Breast epithelium (tissue), 4 donors: ENCODE measurements at regions not wholly inside any gene's neighbourhood (a gene's known extent, or its start where the extent isn't known, plus 50 kb on each side); places are given as distances from the start of the nearest gene placed in this dataset.
"Not testable (repeated sequence)": the region's sequence is repeated elsewhere in the genome, so short reads cannot be mapped to it uniquely, and the experiment has no call there.

ENCODE experiments used
- DNase-seq, 2 donors: peaks; one replicate each; pipeline ENCODE4 v3.0.0-alpha.2; 2019; ENCODE audit warnings: low spot score in 2 of 2
- H3K27ac ChIP-seq, 2 donors: fragments of 200-600 bp; sonication (generic) in 1 of 2; one replicate each; pipeline ENCODE4 v1.5.1; 2016 to 2019; ENCODE audit warnings: mild to moderate bottlenecking in 1 of 2
- H3K27me3 ChIP-seq, 2 donors: fragments of 200-600 bp; sonication (generic) in 1 of 2; one replicate each; pipeline versions ENCODE4 v1.5.1 to v1.6.0; 2017 to 2019; ENCODE audit warnings: control low read depth in 1 of 2, mild to moderate bottlenecking in 1 of 2
- H3K36me3 ChIP-seq: fragments of 200-600 bp; one replicate; pipeline ENCODE4 v1.5.1; 2019
- H3K4me1 ChIP-seq, 2 donors: fragments of 200-600 bp; sonication (generic); one replicate each; pipeline ENCODE4 v1.5.1; 2016 to 2019; ENCODE audit warnings: control low read depth in 1 of 2
- H3K4me3 ChIP-seq, 3 donors: fragments of 200-600 bp; sonication (generic); 1 replicate in 2 of 3; 2 replicates in 1 of 3; pipeline ENCODE4 v1.5.1; 2016 to 2019; ENCODE audit warnings: mild to moderate bottlenecking in 3 of 3, moderate library complexity in 2 of 3
- H3K9me3 ChIP-seq, 2 donors: fragments of 200-600 bp; sonication (generic) in 1 of 2; one replicate each; pipeline ENCODE4 v1.5.1; 2016 to 2019; ENCODE audit warnings: control low read depth in 1 of 2
- POLR2A ChIP-seq: fragments of 450-650 bp; IDR thresholded peaks from one replicate; pipeline ENCODE4 v1.6.1; 2016; ENCODE audit warnings: antibody characterized with exemption, mild to moderate bottlenecking, moderate library complexity
- POLR2AphosphoS5 ChIP-seq, 3 donors: sonication (generic); formaldehyde crosslinking; IDR thresholded peaks; one replicate each; pipeline ENCODE4 v1.6.1; 2017; ENCODE audit warnings: antibody characterized with exemption in 3 of 3
- intact Hi-C: fragments of 100-400 bp; cut with DNase I; formaldehyde crosslinking; loops from one replicate; pipeline ENCODE4 v1.15.1; 2023; ENCODE audit warnings: low total_unique reads
- TF ChIP-seq, protein P1 (sequence below), 3 donors: fragments of 450-650 bp; IDR thresholded peaks; one replicate each; pipeline ENCODE4 v1.5.1; 2016 to 2017; ENCODE audit warnings: antibody characterized with exemption in 3 of 3, mild to moderate bottlenecking in 3 of 3, moderate library complexity in 3 of 3

DNA sequence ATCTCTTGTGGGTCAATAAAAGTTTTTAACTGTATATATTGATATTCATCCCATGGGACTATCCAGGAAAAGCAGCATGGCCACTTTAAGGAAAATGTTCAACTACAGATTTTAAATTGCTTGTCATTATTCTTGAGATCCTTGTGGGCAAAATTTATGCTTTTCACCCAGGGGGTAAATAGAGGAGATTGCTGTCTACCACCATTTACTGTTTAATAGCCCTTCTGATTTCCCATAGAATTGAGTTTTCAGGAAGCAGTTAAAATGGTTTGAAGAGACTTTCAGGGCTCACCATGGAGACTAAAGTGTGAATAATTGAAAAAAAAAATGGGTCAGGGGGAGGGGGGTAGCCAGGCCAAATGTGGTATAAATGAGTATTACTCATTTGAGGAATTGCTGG is 901.1 kb upstream of the POT1 start:
- Histone ChIP-seq H3K9me3 (no peaks in the 10 kb centered on the region), H3K4me1 (no peaks in the 10 kb centered on the region), H3K27me3 (no peaks in the 10 kb centered on the region), H3K36me3 (no peaks in the 10 kb centered on the region), H3K4me3 (no peak overlapping the region), H3K27ac (no peak overlapping the region)
- DNase-seq, result no peak
- TF ChIP-seq, protein P1, sequence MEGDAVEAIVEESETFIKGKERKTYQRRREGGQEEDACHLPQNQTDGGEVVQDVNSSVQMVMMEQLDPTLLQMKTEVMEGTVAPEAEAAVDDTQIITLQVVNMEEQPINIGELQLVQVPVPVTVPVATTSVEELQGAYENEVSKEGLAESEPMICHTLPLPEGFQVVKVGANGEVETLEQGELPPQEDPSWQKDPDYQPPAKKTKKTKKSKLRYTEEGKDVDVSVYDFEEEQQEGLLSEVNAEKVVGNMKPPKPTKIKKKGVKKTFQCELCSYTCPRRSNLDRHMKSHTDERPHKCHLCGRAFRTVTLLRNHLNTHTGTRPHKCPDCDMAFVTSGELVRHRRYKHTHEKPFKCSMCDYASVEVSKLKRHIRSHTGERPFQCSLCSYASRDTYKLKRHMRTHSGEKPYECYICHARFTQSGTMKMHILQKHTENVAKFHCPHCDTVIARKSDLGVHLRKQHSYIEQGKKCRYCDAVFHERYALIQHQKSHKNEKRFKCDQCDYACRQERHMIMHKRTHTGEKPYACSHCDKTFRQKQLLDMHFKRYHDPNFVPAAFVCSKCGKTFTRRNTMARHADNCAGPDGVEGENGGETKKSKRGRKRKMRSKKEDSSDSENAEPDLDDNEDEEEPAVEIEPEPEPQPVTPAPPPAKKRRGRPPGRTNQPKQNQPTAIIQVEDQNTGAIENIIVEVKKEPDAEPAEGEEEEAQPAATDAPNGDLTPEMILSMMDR (IDR thresholded peaks at IDR 0.05), result no peak
- no peak for TF ChIP-seq POLR2AphosphoS5 (IDR thresholded peaks at IDR 0.05)
- TF ChIP-seq POLR2A, result no peak
- intact Hi-C loops, result no loop called here

DNA sequence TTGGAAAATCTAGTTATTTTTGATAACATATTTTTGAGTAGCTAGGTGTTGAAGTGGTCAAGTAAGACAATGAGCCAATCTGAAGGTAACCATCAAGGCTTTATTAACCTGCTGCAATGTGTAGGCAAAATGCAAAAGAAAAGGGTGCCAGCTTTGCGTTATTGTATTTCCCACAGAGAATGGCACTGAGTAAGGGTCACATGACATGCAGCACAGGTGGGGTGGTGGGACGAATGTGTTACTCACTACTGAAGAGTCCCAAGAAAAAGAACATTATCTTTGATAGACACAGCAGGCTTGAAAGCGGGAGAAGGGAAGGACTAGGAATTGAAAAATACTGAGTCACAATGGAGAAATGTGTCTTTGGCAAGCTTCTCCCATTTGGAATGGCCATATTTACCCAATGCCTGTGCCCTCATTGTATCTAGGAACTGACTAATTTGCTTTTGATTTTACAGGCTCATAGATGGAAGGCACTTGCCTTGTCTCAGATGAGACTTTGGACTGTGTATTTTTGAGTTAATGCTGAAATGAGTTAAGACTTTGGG is 898.6 kb upstream of the POT1 start:
- no peaks in the 10 kb centered on the region for H3K27me3 ChIP-seq
- intact Hi-C loops, result no loop called here
- no peaks in the 10 kb centered on the region for H3K36me3 ChIP-seq
- DNase-seq, result no peak
- TF ChIP-seq POLR2AphosphoS5 (IDR thresholded peaks at IDR 0.05) (no peak), POLR2A (no peak)
- TF ChIP-seq, protein P1 (IDR thresholded peaks at IDR 0.05), result no peak
- H3K27ac ChIP-seq, result no peak overlapping the region
- H3K4me1 ChIP-seq, result no peaks in the 10 kb centered on the region
- no peaks in the 10 kb centered on the region for H3K9me3 ChIP-seq
- H3K4me3 ChIP-seq, result no peak overlapping the region

DNA sequence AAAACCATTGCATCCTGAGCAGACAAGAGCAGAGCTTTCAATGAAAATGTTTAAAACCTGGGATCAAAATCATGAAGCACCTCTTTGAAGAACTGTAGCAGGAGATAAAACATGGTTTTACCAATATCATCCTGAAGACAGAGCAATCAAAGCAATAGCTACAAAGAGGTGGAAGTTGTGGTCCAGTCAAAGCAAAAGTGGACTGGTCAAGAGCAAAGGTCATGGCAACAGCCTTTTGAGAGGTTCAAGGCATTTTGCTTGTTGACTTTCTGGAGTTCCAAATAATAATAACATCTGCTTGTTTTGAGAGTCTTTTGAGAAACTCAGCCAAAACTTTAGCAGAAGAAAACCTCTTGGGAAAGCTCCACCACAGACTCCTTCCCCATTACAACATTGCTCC is 893.9 kb upstream of the POT1 start:
- TF ChIP-seq POLR2A (no peak), POLR2AphosphoS5 (IDR thresholded peaks at IDR 0.05) (no peak)
- TF ChIP-seq, protein P1 (IDR thresholded peaks at IDR 0.05), result no peak
- no peak for DNase-seq
- H3K4me1 ChIP-seq, result no peaks in the 10 kb centered on the region
- intact Hi-C loops, result no loop called here
- H3K9me3 ChIP-seq, result no peaks in the 10 kb centered on the region
- H3K27me3 ChIP-seq, result no peaks in the 10 kb centered on the region
- no peak overlapping the region for H3K4me3 ChIP-seq
- no peak overlapping the region for H3K27ac ChIP-seq
- H3K36me3 ChIP-seq, result no peaks in the 10 kb centered on the region

DNA sequence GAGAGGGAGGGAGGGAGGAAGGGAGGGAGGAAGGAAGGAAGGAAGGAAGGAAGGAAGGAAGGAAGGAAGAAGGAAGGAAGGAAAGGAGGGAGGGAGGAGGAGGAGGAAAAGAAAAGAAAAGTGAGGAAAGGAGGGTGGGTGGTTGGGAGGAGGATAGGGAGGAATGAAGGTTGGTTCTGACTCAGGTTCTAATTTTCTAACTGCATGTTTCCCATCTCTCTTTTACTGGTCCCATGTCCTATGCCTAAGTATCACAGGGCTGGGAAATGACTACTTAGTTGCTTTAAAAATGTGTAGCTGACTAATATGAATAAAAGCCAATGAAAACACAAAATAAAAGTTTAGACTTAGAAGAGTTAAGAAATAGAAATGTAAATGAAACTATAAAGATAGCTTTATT is 890.9 kb upstream of the POT1 start:
- Histone ChIP-seq H3K9me3 (no peaks in the 10 kb centered on the region), H3K27ac (no peak overlapping the region), H3K36me3 (no peaks in the 10 kb centered on the region), H3K4me1 (no peaks in the 10 kb centered on the region), H3K27me3 (no peaks in the 10 kb centered on the region), H3K4me3 (no peak overlapping the region)
- no peak for DNase-seq
- intact Hi-C loops, result no loop called here
- TF ChIP-seq, protein P1 (IDR thresholded peaks at IDR 0.05), result no peak
- TF ChIP-seq POLR2A (no peak), POLR2AphosphoS5 (IDR thresholded peaks at IDR 0.05) (no peak)

DNA sequence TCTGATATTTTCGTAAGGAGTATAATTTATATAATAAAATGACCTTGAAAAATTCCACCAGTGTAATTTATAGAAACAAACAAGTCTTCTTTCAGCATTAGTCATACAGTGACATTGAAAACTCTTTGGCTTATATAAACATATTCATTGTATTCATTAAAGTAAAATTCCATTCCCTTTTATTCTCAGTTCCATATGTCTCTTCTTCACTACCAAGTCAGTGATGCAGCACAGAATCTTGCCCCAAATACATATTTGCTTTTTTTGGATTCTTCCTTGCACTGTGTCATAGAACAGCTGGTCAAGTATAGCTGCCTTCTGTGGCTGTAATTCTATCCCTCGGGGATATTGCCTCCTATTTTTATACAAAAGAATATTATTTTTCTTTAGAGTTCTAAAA is 884.5 kb upstream of the POT1 start:
- Histone ChIP-seq H3K9me3 (no peaks in the 10 kb centered on the region), H3K4me3 (no peak overlapping the region), H3K27ac (no peak overlapping the region), H3K4me1 (no peaks in the 10 kb centered on the region), H3K36me3 (no peaks in the 10 kb centered on the region), H3K27me3 (no peaks in the 10 kb centered on the region)
- no peak for DNase-seq
- intact Hi-C loops, result no loop called here
- TF ChIP-seq POLR2AphosphoS5 (IDR thresholded peaks at IDR 0.05) (no peak), POLR2A (no peak)
- TF ChIP-seq, protein P1 (IDR thresholded peaks at IDR 0.05), result no peak

DNA sequence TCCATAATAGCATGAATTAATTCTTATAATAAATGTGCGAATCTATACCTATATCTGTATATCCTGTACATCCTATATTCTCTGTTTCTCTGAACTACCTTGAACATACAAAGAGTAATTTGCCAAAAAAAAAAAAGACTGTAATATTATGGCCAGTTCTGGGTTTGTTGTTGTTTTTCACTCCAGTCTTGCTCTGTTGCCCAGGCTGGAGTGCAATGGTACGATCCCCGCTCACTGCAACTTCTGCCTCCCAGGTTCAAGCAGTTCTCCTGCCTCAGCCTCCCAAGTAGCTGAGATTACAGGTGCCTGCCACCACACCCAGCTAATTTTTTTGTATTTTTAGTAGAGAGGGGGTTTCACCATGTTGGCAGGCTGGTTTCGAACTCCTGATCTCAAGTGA is 876.9 kb upstream of the POT1 start:
- H3K4me1 ChIP-seq, H3K9me3 ChIP-seq, intact Hi-C loops, H3K27me3 ChIP-seq, DNase-seq, H3K36me3 ChIP-seq, H3K4me3 ChIP-seq, H3K27ac ChIP-seq: not testable (repeated sequence)
